K562 (cell line): ENCODE measurements at regions not wholly inside any gene's neighbourhood (a gene's known extent, or its start where the extent isn't known, plus 50 kb on each side); places are given as distances from the start of the nearest gene placed in this dataset.

Source experiments
- ATAC-seq: fragments of 200-7000 bp; cut with Tn5 transposase; 3 replicates; pipeline ENCODE4 v1.9.1; 2020; ENCODE audit warnings: moderate library complexity
- BruUV-seq: library from RNA; stranded (reverse); fragments of 400-500 nt; replicated peaks from 2 replicates; lab custom pipeline; 2021; lab: Mats Ljungman, UMichigan
- CTCF ChIA-PET: fragments of 300-600 bp; formaldehyde crosslinking; extraction: SDS; loops from one replicate; lab custom pipeline; 2021; ENCODE audit warnings: low intra/inter-chr PET ratio; lab: Yijun Ruan, JAX
- POLR2A ChIA-PET: fragments of 300-600, 350-650 bp; sonication (Branson Sonifier 250); formaldehyde crosslinking; extraction: SDS; loops from one replicate; lab custom pipeline; 2021; ENCODE audit warnings: antibody characterized with exemption, inconsistent platforms; lab: Yijun Ruan, JAX
- DNase-seq, 4 experiments: peaks; one replicate each; pipeline versions ENCODE4 v3.0.0 to v3.0.0-alpha.2; 2011 to 2018; ENCODE audit warnings: low spot score in 3 of 4, mixed read lengths in 3 of 4; ENCODE audit errors: extremely low read depth in 1 of 4
- FAIRE-seq: peaks from 2 replicates; lab custom pipeline; 2011; peaks lifted over from hg19 to GRCh38; lab: Jason Lieb, UNC
- H2AFZ ChIP-seq: 2 replicates; pipeline ENCODE4 v1.6.0; 2011; ENCODE audit warnings: low read depth, low read length, control low read depth, inconsistent platforms
- H3K27ac ChIP-seq: fragments of 200-600 bp; 3 replicates; pipeline ENCODE4 v1.8.0; 2011; ENCODE audit warnings: low read depth, mild to moderate bottlenecking, control low read depth, inconsistent platforms, low read length, moderate library complexity, mixed read lengths; ENCODE audit errors: extremely low read depth
- H3K27me3 ChIP-seq, 2 experiments: fragments of 300-600 bp in 1 of 2; 2 replicates in 1 of 2; 3 replicates in 1 of 2; pipeline versions ENCODE4 v1.6.0 to v1.8.0; 2011; ENCODE audit warnings: inconsistent platforms in 2 of 2, low read length in 2 of 2, mild to moderate bottlenecking in 1 of 2, mixed read lengths in 1 of 2, moderate library complexity in 1 of 2; ENCODE audit not compliant: control insufficient read depth in 2 of 2, insufficient read depth in 2 of 2
- H3K36me3 ChIP-seq: fragments of 300-600 bp; 3 replicates; pipeline ENCODE4 v1.8.0; 2011; ENCODE audit warnings: mild to moderate bottlenecking, low read length, inconsistent platforms; ENCODE audit not compliant: control insufficient read depth, insufficient read depth
- H3K4me1 ChIP-seq, 2 experiments: fragments of 200-600 bp in 1 of 2; replicated peaks in 1 of 2; 2 replicates in 1 of 2; 3 replicates in 1 of 2; pipeline versions ENCODE4 v1.5.1 to v1.8.0; 2011; ENCODE audit warnings: inconsistent platforms in 2 of 2, low read length in 2 of 2, mild to moderate bottlenecking in 1 of 2, mixed read lengths in 1 of 2, moderate library complexity in 1 of 2; ENCODE audit not compliant: control insufficient read depth in 2 of 2, insufficient read depth in 2 of 2
- H3K4me2 ChIP-seq: 2 replicates; pipeline ENCODE4 v1.6.1; 2011; ENCODE audit warnings: low read length, control low read depth, inconsistent platforms, mixed read lengths; ENCODE audit not compliant: insufficient read depth
- H3K4me3 ChIP-seq: fragments of 200-600 bp; sonication (generic), shearing (Covaris generic); 2 replicates; pipeline ENCODE4 v1.5.1; 2016; ENCODE audit warnings: control low read depth, inconsistent platforms
- H3K79me2 ChIP-seq: fragments of 200-600 bp; 3 replicates; pipeline ENCODE4 v1.8.0; 2011; ENCODE audit warnings: low read length, inconsistent platforms; ENCODE audit not compliant: control insufficient read depth, insufficient read depth
- H3K9ac ChIP-seq, 2 experiments: 2 replicates each; pipeline versions ENCODE4 v1.6.0 to v1.6.1; 2011; ENCODE audit warnings: low read depth in 2 of 2, low read length in 2 of 2, control low read depth in 1 of 2, inconsistent platforms in 1 of 2, mild to moderate bottlenecking in 1 of 2, mixed read lengths in 1 of 2; ENCODE audit not compliant: insufficient read depth in 1 of 2
- H3K9me1 ChIP-seq: one replicate; pipeline ENCODE4 v1.6.0; 2011; ENCODE audit warnings: inconsistent platforms, mild to moderate bottlenecking, low read length, moderate library complexity; ENCODE audit not compliant: control insufficient read depth, insufficient read depth
- H3K9me3 ChIP-seq: replicated peaks from 2 replicates; pipeline ENCODE4 v1.5.1; 2011; ENCODE audit warnings: low read depth, low read length, inconsistent platforms; ENCODE audit not compliant: control insufficient read depth, insufficient read depth
- H4K20me1 ChIP-seq: replicated peaks from 2 replicates; pipeline ENCODE4 v1.6.1; 2011; ENCODE audit warnings: low read length, inconsistent platforms, mixed read lengths; ENCODE audit not compliant: control insufficient read depth, insufficient read depth
- DACH1 ChIP-seq: fragments of 450-650 bp; IDR thresholded peaks from 2 replicates; pipeline ENCODE4 v1.6.1; 2018; ENCODE audit not compliant: partially characterized antibody
- HDGF ChIP-seq: fragments of 450-650 bp; IDR thresholded peaks from 2 replicates; pipeline ENCODE4 v1.6.1; 2016
- MAFK ChIP-seq: IDR thresholded peaks from 2 replicates; pipeline ENCODE4 v1.6.1; 2011; ENCODE audit warnings: low read length, improper control_type of control experiment
- MED1 ChIP-seq: sonication (generic); formaldehyde crosslinking; IDR thresholded peaks from 2 replicates; pipeline ENCODE4 v1.8.1; 2023; ENCODE audit warnings: missing genetic modification reagents, borderline replicate concordance
- MITF ChIP-seq: IDR thresholded peaks from 2 replicates; pipeline ENCODE4 v1.6.1; 2014; ENCODE audit warnings: antibody characterized with exemption
- NBN ChIP-seq: fragments of 450-650 bp; IDR thresholded peaks from 2 replicates; pipeline ENCODE4 v1.6.1; 2016; ENCODE audit warnings: low read depth, mild to moderate bottlenecking
- NRF1 ChIP-seq, 2 experiments: fragments of 450-650 bp; IDR thresholded peaks in 1 of 2; conservative IDR thresholded peaks in 1 of 2; 2 replicates each; pipeline ENCODE4 v1.6.1; 2014; ENCODE audit warnings: mild to moderate bottlenecking in 2 of 2
- RBM22 ChIP-seq: fragments of 200-400 bp; formaldehyde crosslinking; IDR thresholded peaks from 2 replicates; pipeline ENCODE4 v1.6.1; 2018; ENCODE audit warnings: low read length, low read depth; ENCODE audit not compliant: poor library complexity, severe bottlenecking
- RBM34 ChIP-seq: fragments of 200-400 bp; formaldehyde crosslinking; IDR thresholded peaks from 2 replicates; pipeline ENCODE4 v1.6.1; 2018; ENCODE audit warnings: low read length, borderline replicate concordance; ENCODE audit not compliant: insufficient read depth
- SMARCC2 ChIP-seq: fragments of 450-650 bp; IDR thresholded peaks from 2 replicates; pipeline ENCODE4 v1.6.1; 2017; ENCODE audit warnings: antibody characterized with exemption, moderate library complexity, mild to moderate bottlenecking, low read depth
- TARDBP ChIP-seq: fragments of 450-650 bp; IDR thresholded peaks from 2 replicates; pipeline ENCODE4 v1.6.1; 2016
- ZC3H11A ChIP-seq: IDR thresholded peaks from 2 replicates; pipeline ENCODE4 v1.6.1; 2012; ENCODE audit warnings: low read depth, low read length, improper control_type of control experiment
- ZNF197 ChIP-seq: fragments of 200-800 bp; sonication (Bioruptor generic); IDR thresholded peaks from 2 replicates; pipeline ENCODE4 v1.6.1; 2016; ENCODE audit warnings: low read depth, missing genetic modification characterization, missing compliant biosample characterization
- ZNF507 ChIP-seq: conservative IDR thresholded peaks from 2 replicates; pipeline ENCODE4 v1.6.1; 2017; ENCODE audit warnings: missing genetic modification characterization, missing compliant biosample characterization
- WGBS: fragments of 100-300 bp; shearing (Covaris generic); methylation state at CpG from one replicate; pipeline ENCODE4 v1.1.6; 2016; ENCODE audit warnings: low coverage, mixed read lengths; ENCODE audit not compliant: insufficient coverage; ENCODE audit errors: missing lambda C conversion rate; 5-methylcytosine and 5-hydroxymethylcytosine counted together
- in situ Hi-C: fragments of 300-500 bp; cut with MboI; formaldehyde crosslinking; loops from 4 replicates; pipeline ENCODE4 v1.15.0; 2018; ENCODE audit warnings: inconsistent platforms, mixed read lengths
- intact Hi-C: fragments of 100-400 bp; cut with micrococcal nuclease; formaldehyde crosslinking; loops from 2 replicates; pipeline ENCODE4 v1.14.2; 2022
- TF ChIP-seq, protein P1 (sequence below): fragments of 450-650 bp; formaldehyde crosslinking; IDR thresholded peaks from 2 replicates; pipeline ENCODE4 v1.4.0; 2022; ENCODE audit warnings: missing genetic modification characterization

DNA sequence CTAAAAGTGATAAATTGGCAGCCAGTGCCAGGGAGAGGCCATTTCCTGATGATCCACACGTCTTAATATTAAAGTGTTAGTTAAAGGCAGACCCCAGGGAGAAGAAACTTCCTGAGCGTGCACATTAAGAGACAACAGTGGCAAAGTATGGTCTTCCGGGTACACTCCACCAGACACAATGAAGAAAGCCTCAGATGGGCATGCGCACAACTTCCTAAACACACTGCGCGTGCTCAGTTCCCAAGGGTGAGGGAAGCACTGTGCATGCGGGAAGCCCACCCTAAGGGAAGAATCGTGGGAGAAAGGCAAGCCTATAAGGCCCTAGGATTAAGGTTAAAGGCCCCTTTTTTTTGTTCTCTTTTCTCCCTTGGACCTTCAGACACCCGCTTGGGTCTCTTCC lies 140.7 kb upstream of the CDKN3 start:
- H3K27me3 ChIP-seq, result no peaks in the 10 kb centered on the region
- H3K4me2 ChIP-seq, result no peak overlapping the region
- intact Hi-C loops (no loop called here), in situ Hi-C loops (no loop called here)
- H3K4me1 ChIP-seq, result no peaks in the 10 kb centered on the region
- H3K36me3 ChIP-seq, result no peaks in the 10 kb centered on the region
- no peaks in the 10 kb centered on the region for H3K79me2 ChIP-seq
- CTCF ChIA-PET, result no interaction called here
- H2AFZ ChIP-seq, result no peak overlapping the region
- H3K9me1 ChIP-seq, result no peaks in the 10 kb centered on the region
- H3K9me3 ChIP-seq, result no peaks in the 10 kb centered on the region
- ATAC-seq, result no peak
- POLR2A ChIA-PET, result no interaction called here
- peak; percentile 39 to 55; a peak in 3 of 4 replicates for TF ChIP-seq NRF1 (conservative IDR thresholded peaks at IDR 0.05 in 1 of 2, IDR thresholded peaks at IDR 0.05 in 1 of 2)
- TF ChIP-seq NBN, result no peak
- no peak overlapping the region for H3K4me3 ChIP-seq
- no peak overlapping the region for H3K9ac ChIP-seq
- no peak overlapping the region for H3K27ac ChIP-seq
- BruUV-seq, result no TSS peak
- no peak for DNase-seq
- no peaks in the 10 kb centered on the region for H4K20me1 ChIP-seq
- FAIRE-seq, result no peak
- 17% methylated on average over 8 of the region's 9 CpGs for WGBS

DNA sequence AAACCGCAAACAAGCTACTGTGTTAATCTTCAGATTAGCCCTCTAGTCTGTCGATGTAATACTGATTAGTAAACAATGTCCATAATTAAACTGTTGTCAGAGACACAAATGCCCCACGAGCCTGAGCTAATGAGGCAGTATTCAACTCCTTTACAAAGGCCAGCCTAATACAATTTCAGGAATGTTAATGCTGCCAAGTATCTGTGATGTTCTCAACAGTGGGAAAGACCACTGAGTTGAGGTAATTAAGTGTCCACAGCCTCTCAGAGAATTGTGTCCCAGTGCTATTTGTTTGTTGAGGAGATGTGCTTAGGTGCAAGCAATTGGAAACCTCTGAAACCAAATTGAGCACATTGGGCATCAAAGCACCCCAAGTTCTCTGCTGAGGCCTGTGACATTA lies 139.4 kb upstream of the CDKN3 start:
- Histone ChIP-seq H3K4me3 (no peak overlapping the region), H3K79me2 (no peaks in the 10 kb centered on the region), H4K20me1 (no peaks in the 10 kb centered on the region), H3K9me3 (no peaks in the 10 kb centered on the region), H3K27me3 (no peaks in the 10 kb centered on the region), H3K9ac (no peak overlapping the region), H3K4me1 (no peaks in the 10 kb centered on the region), H3K9me1 (no peaks in the 10 kb centered on the region), H3K36me3 (no peaks in the 10 kb centered on the region), H3K27ac (no peak overlapping the region), H2AFZ (no peak overlapping the region), H3K4me2 (no peak overlapping the region)
- WGBS, result 0% methylated on average over 3 of the region's 3 CpGs
- ChIA-PET POLR2A (no interaction called here), CTCF (no interaction called here)
- no TSS peak for BruUV-seq
- intact Hi-C loops, result no loop called here
- FAIRE-seq, result no peak
- no peak for ATAC-seq
- DNase-seq, result no peak
- in situ Hi-C loops, result no loop called here
- no peak for TF ChIP-seq ZC3H11A
- no peak for TF ChIP-seq ZNF197 (CRISPR knock-in tag)
- TF ChIP-seq MITF, result no peak
- no peak for TF ChIP-seq DACH1
- TF ChIP-seq RBM22, result no peak
- TF ChIP-seq TARDBP, result no peak
- TF ChIP-seq ZNF507 (tag), result no peak
- TF ChIP-seq MAFK, result no peak
- no peak for TF ChIP-seq MED1 (CRISPR knock-in tag)
- TF ChIP-seq, protein P1, sequence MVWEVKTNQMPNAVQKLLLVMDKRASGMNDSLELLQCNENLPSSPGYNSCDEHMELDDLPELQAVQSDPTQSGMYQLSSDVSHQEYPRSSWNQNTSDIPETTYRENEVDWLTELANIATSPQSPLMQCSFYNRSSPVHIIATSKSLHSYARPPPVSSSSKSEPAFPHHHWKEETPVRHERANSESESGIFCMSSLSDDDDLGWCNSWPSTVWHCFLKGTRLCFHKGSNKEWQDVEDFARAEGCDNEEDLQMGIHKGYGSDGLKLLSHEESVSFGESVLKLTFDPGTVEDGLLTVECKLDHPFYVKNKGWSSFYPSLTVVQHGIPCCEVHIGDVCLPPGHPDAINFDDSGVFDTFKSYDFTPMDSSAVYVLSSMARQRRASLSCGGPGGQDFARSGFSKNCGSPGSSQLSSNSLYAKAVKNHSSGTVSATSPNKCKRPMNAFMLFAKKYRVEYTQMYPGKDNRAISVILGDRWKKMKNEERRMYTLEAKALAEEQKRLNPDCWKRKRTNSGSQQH (CRISPR knock-in tag), result no peak
- TF ChIP-seq HDGF, result no peak
- no peak for TF ChIP-seq SMARCC2
- no peak for TF ChIP-seq RBM34
